H9 (cell line): ENCODE measurements at regions not wholly inside any gene's neighbourhood (a gene's known extent, or its start where the extent isn't known, plus 50 kb on each side); places are given as distances from the start of the nearest gene placed in this dataset.

Experiments
- DNase-seq: peaks from one replicate; pipeline ENCODE4 v3.0.0-alpha.2; 2017
- H2AFZ ChIP-seq: one replicate; pipeline ENCODE4 v1.6.1; 2013; ENCODE audit warnings: mild to moderate bottlenecking, low read length, control low read depth, moderate library complexity
- H2AK5ac ChIP-seq: 2 replicates; pipeline ENCODE4 v1.6.1; 2013; ENCODE audit warnings: low read length, control low read depth, mixed read lengths; ENCODE audit not compliant: insufficient read length
- H2BK120ac ChIP-seq: one replicate; pipeline ENCODE4 v1.6.1; 2013; ENCODE audit warnings: low read depth, mild to moderate bottlenecking, low read length, control low read depth, inconsistent platforms; ENCODE audit not compliant: poor library complexity, severe bottlenecking
- H2BK12ac ChIP-seq: 2 replicates; pipeline ENCODE4 v1.6.1; 2013; ENCODE audit warnings: low read length, control low read depth, mixed read lengths, low read depth; ENCODE audit not compliant: insufficient read length
- H2BK15ac ChIP-seq: 2 replicates; pipeline ENCODE4 v1.6.1; 2013; ENCODE audit warnings: low read depth, low read length, control low read depth
- H2BK20ac ChIP-seq: one replicate; pipeline ENCODE4 v1.6.1; 2013; ENCODE audit warnings: low read depth, mild to moderate bottlenecking, low read length, control low read depth, inconsistent platforms; ENCODE audit not compliant: poor library complexity, severe bottlenecking
- H2BK5ac ChIP-seq: 2 replicates; pipeline ENCODE4 v1.6.1; 2013; ENCODE audit warnings: low read length, control low read depth, mixed read lengths; ENCODE audit not compliant: insufficient read length
- H3K14ac ChIP-seq: 2 replicates; pipeline ENCODE4 v1.6.1; 2013; ENCODE audit warnings: low read length, control low read depth; ENCODE audit not compliant: insufficient read depth
- H3K18ac ChIP-seq: 2 replicates; pipeline ENCODE4 v1.6.1; 2013; ENCODE audit warnings: low read depth, mild to moderate bottlenecking, mixed read lengths, low read length, control low read depth; ENCODE audit not compliant: insufficient read length
- H3K23ac ChIP-seq: 2 replicates; pipeline ENCODE4 v1.6.1; 2013; ENCODE audit warnings: low read length, control low read depth, mixed read lengths, low read depth; ENCODE audit not compliant: insufficient read length
- H3K23me2 ChIP-seq: 2 replicates; pipeline ENCODE4 v1.6.1; 2013; ENCODE audit warnings: low read depth, mild to moderate bottlenecking, mixed read lengths, low read length, control low read depth; ENCODE audit not compliant: insufficient read length, poor library complexity, severe bottlenecking
- H3K27ac ChIP-seq: 2 replicates; pipeline ENCODE4 v1.5.1; 2013; ENCODE audit warnings: low read length, control low read depth, mixed read lengths, low read depth; ENCODE audit not compliant: insufficient read length
- H3K27me3 ChIP-seq: 2 replicates; pipeline ENCODE4 v1.6.1; 2013; ENCODE audit warnings: low read length, control low read depth, inconsistent platforms; ENCODE audit not compliant: insufficient read depth
- H3K4ac ChIP-seq: 2 replicates; pipeline ENCODE4 v1.6.1; 2013; ENCODE audit warnings: low read depth, mild to moderate bottlenecking, control low read depth, inconsistent platforms, low read length, moderate library complexity
- H3K4me1 ChIP-seq: 2 replicates; pipeline ENCODE4 v1.6.1; 2013; ENCODE audit warnings: low read length, control low read depth, inconsistent platforms; ENCODE audit not compliant: insufficient read depth
- H3K4me2 ChIP-seq: 2 replicates; pipeline ENCODE4 v1.6.1; 2013; ENCODE audit warnings: low read length, control low read depth, mixed read lengths; ENCODE audit not compliant: insufficient read length, insufficient read depth
- H3K56ac ChIP-seq: 2 replicates; pipeline ENCODE4 v1.6.1; 2013; ENCODE audit warnings: low read depth, mild to moderate bottlenecking, mixed read lengths, low read length, control low read depth; ENCODE audit not compliant: insufficient read length
- H3K79me1 ChIP-seq: 2 replicates; pipeline ENCODE4 v1.6.1; 2013; ENCODE audit warnings: low read depth, mild to moderate bottlenecking, moderate library complexity, low read length, control low read depth, inconsistent platforms; ENCODE audit not compliant: insufficient read depth, poor library complexity, severe bottlenecking
- H3K79me2 ChIP-seq: 2 replicates; pipeline ENCODE4 v1.6.1; 2013; ENCODE audit warnings: low read length, control low read depth, inconsistent platforms; ENCODE audit not compliant: insufficient read depth
- H3K9ac ChIP-seq: 2 replicates; pipeline ENCODE4 v1.6.1; 2013; ENCODE audit warnings: low read length, control low read depth, mixed read lengths; ENCODE audit not compliant: insufficient read length; ENCODE audit errors: extremely low read depth
- H3K9me3 ChIP-seq: one replicate; pipeline ENCODE4 v1.6.1; 2013; ENCODE audit warnings: low read depth, low read length, inconsistent platforms; ENCODE audit not compliant: control insufficient read depth
- H3T11ph ChIP-seq: one replicate; pipeline ENCODE4 v1.6.1; 2013; ENCODE audit warnings: mild to moderate bottlenecking, low read length, control low read depth, inconsistent platforms
- H4K20me1 ChIP-seq: one replicate; pipeline ENCODE4 v1.6.1; 2013; ENCODE audit not compliant: control insufficient read depth, insufficient read length, insufficient read depth
- H4K5ac ChIP-seq: 2 replicates; pipeline ENCODE4 v1.6.1; 2013; ENCODE audit warnings: low read depth, mild to moderate bottlenecking, mixed read lengths, low read length, control low read depth; ENCODE audit not compliant: insufficient read length
- H4K8ac ChIP-seq: replicated peaks from 2 replicates; pipeline ENCODE4 v1.6.1; 2013; ENCODE audit warnings: low read length, control low read depth, mixed read lengths, low read depth; ENCODE audit not compliant: insufficient read length
- H4K91ac ChIP-seq: 2 replicates; pipeline ENCODE4 v1.6.1; 2013; ENCODE audit warnings: low read depth, mild to moderate bottlenecking, moderate library complexity, mixed read lengths, low read length, control low read depth; ENCODE audit not compliant: insufficient read length
- H3K27ac Mint-ChIP-seq, 3 experiments: 2 replicates in 2 of 3; 3 replicates in 1 of 3; pipeline ENCODE4 v1.8.0; 2020 to 2021; ENCODE audit warnings: mixed read lengths in 3 of 3, mild to moderate bottlenecking in 1 of 3, moderate library complexity in 1 of 3
- H3K27me3 Mint-ChIP-seq: 2 replicates; pipeline ENCODE4 v1.8.0; 2021; ENCODE audit warnings: low read depth, mild to moderate bottlenecking, moderate library complexity, mixed read lengths
- H3K36me3 Mint-ChIP-seq, 3 experiments: 2 replicates in 2 of 3; 3 replicates in 1 of 3; pipeline ENCODE4 v1.8.0; 2020 to 2021; ENCODE audit warnings: low read depth in 3 of 3, mixed read lengths in 3 of 3; ENCODE audit not compliant: insufficient read depth in 1 of 3
- H3K4me1 Mint-ChIP-seq, 2 experiments: 2 replicates each; pipeline ENCODE4 v1.8.0; 2020; ENCODE audit warnings: mixed read lengths in 2 of 2
- H3K4me3 Mint-ChIP-seq, 2 experiments: 2 replicates in 1 of 2; 3 replicates in 1 of 2; pipeline ENCODE4 v1.8.0; 2020 to 2021; ENCODE audit warnings: mild to moderate bottlenecking in 2 of 2, mixed read lengths in 2 of 2, moderate library complexity in 1 of 2
- H3K9me3 Mint-ChIP-seq, 2 experiments: 2 replicates in 1 of 2; 3 replicates in 1 of 2; pipeline ENCODE4 v1.8.0; 2020; ENCODE audit warnings: mild to moderate bottlenecking in 2 of 2, mixed read lengths in 2 of 2, moderate library complexity in 1 of 2
- CTCF ChIP-seq: fragments of 200-600 bp; sonication (generic); conservative IDR thresholded peaks from 3 replicates; pipeline ENCODE4 v1.8.0; 2021; ENCODE audit warnings: antibody characterized with exemption, mild to moderate bottlenecking
- WGBS: extraction: QIAGEN DNeasy Blood & Tissue Kit; methylation state at CpG from one replicate; pipeline ENCODE4 v1.1.7; 2013; ENCODE audit warnings: missing lambda C conversion rate, low lambda C conversion rate, mixed read lengths; ENCODE audit not compliant: insufficient read length; ENCODE audit errors: extremely low coverage; 5-methylcytosine and 5-hydroxymethylcytosine counted together

- H3K9ac ChIP-seq, result no peak overlapping the region
- H3K79me2 ChIP-seq, result no peaks in the 10 kb centered on the region
- no peak overlapping the region for H3K14ac ChIP-seq
- no peak overlapping the region for H4K5ac ChIP-seq
- H3K4ac ChIP-seq, result no peak overlapping the region
- TF ChIP-seq CTCF, result no peak
- H3K56ac ChIP-seq, result no peak overlapping the region
- no peaks in the 10 kb centered on the region for H4K20me1 ChIP-seq
- no peak overlapping the region for H4K91ac ChIP-seq
- no peak overlapping the region for H3T11ph ChIP-seq
- H2BK15ac ChIP-seq, result no peak overlapping the region
- no peak overlapping the region for H2AK5ac ChIP-seq
- DNase-seq, result no peak
- no peaks in the 10 kb centered on the region for H3K4me1 ChIP-seq
- no peaks in the 10 kb centered on the region for H3K9me3 ChIP-seq
- no peak overlapping the region for H3K4me2 ChIP-seq
- H2AFZ ChIP-seq, result no peak overlapping the region
- no peaks in the 10 kb centered on the region for H3K23me2 ChIP-seq
- H4K8ac ChIP-seq, result no peak overlapping the region
- H3K27ac ChIP-seq, result no peak overlapping the region
- H2BK20ac ChIP-seq, result no peak overlapping the region
- no peaks in the 10 kb centered on the region for H3K27me3 ChIP-seq
- no peak overlapping the region for H2BK12ac ChIP-seq
- H3K27me3 Mint-ChIP-seq, result no peaks in the 10 kb centered on the region
- H3K36me3 Mint-ChIP-seq, result no peaks in the 10 kb centered on the region
- H3K9me3 Mint-ChIP-seq, result no peaks in the 10 kb centered on the region
- no peak overlapping the region for H3K23ac ChIP-seq
- no peaks in the 10 kb centered on the region for H3K4me1 Mint-ChIP-seq
- H3K27ac Mint-ChIP-seq, result no peak overlapping the region
- H3K18ac ChIP-seq, result no peak overlapping the region
- H2BK120ac ChIP-seq, result no peak overlapping the region
- H3K79me1 ChIP-seq, result no peaks in the 10 kb centered on the region
- no CpG with 5 or more reads among the region's 1 CpG for WGBS
- no peak overlapping the region for H2BK5ac ChIP-seq
- no peak overlapping the region for H3K4me3 Mint-ChIP-seq
These were observed 991.8 kb upstream of the ADGRB3 start for GRCh38 chr6:67643281-67643680.
